ENCODE measurements at regions not wholly inside any gene's neighbourhood (a gene's known extent, or its start where the extent isn't known, plus 50 kb on each side); places are given as distances from the start of the nearest gene placed in this dataset.

DNA sequence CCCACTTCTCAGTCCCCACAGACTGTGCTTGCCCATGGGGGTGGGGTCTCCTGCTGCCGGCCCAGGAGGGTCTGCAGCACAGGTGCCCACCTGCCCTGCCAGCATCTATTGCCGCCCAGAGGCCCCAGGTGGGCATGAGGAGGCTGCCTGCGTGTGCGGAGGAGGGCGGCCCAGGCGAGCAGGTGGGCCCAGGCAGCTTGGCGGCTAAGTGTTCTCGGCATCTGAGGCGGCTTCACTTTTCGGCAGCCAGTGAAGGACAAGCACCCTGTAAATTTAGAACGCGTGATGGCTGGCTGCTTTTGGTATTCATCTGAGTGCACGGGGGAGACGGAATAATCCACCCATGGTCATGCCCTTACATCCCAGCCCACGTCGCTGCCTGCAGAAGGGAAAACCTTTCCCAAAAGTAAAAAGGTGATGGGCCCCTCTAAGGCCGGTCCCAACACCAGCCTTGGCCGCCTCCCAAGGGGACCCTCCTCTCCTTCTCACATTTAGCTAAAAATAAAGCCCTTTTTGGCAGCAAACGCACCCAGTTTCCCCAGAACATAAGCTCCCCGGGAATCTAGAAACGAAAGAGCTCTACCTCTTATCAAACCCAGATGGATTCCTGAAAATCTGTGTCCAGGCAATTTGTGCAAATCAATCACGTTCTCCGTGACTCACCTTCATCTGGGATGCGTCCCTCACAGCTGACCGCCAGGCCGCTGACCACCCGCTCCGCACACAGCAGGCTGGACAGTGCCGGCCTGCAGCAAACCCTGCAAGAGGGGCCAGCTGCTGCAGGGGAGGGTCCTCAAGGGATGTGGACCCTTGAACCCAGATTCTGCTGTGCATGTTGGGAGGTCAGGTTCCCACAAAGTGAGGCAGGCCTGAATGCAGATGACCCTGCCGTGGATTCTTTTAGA is 79.4 kb downstream of the RBFOX3 start:
- TF ChIP-seq, protein P1, sequence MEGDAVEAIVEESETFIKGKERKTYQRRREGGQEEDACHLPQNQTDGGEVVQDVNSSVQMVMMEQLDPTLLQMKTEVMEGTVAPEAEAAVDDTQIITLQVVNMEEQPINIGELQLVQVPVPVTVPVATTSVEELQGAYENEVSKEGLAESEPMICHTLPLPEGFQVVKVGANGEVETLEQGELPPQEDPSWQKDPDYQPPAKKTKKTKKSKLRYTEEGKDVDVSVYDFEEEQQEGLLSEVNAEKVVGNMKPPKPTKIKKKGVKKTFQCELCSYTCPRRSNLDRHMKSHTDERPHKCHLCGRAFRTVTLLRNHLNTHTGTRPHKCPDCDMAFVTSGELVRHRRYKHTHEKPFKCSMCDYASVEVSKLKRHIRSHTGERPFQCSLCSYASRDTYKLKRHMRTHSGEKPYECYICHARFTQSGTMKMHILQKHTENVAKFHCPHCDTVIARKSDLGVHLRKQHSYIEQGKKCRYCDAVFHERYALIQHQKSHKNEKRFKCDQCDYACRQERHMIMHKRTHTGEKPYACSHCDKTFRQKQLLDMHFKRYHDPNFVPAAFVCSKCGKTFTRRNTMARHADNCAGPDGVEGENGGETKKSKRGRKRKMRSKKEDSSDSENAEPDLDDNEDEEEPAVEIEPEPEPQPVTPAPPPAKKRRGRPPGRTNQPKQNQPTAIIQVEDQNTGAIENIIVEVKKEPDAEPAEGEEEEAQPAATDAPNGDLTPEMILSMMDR (IDR thresholded peaks at IDR 0.05), result no peak
- no peak for TF ChIP-seq POLR2A (IDR thresholded peaks at IDR 0.05)
